H1 (cell line): ENCODE measurements at regions not wholly inside any gene's neighbourhood (a gene's known extent, or its start where the extent isn't known, plus 50 kb on each side); places are given as distances from the start of the nearest gene placed in this dataset.
A peak's percentile ranks its signal among the peaks of the same experiment; 100 is the strongest.

Source experiments
- CTCF ChIA-PET: fragments of 300-600 bp; sonication (Branson Sonifier 250); formaldehyde crosslinking; loops from one replicate; lab custom pipeline; 2021; ENCODE audit not compliant: partially characterized antibody; lab: Charles Lee
- POLR2A ChIA-PET: fragments of 300-600 bp; sonication (Branson Sonifier 250); formaldehyde crosslinking; loops from one replicate; lab custom pipeline; 2021; ENCODE audit warnings: inconsistent platforms; ENCODE audit not compliant: partially characterized antibody; lab: Charles Lee
- DNase-seq, 2 experiments: peaks; one replicate each; pipeline versions ENCODE4 v3.0.0 to v3.0.0-alpha.2; 2010 to 2022; ENCODE audit warnings: low spot score in 2 of 2, low read depth in 1 of 2, mixed read lengths in 1 of 2
- FAIRE-seq: peaks from 2 replicates; lab custom pipeline; 2011; peaks lifted over from hg19 to GRCh38; lab: Jason Lieb, UNC
- H2AFZ ChIP-seq: 2 replicates; pipeline ENCODE4 v1.8.1; 2012; ENCODE audit warnings: low read length, inconsistent platforms
- H2AK5ac ChIP-seq: 2 replicates; pipeline ENCODE4 v1.6.1; 2013; ENCODE audit warnings: low read depth, low read length
- H2BK120ac ChIP-seq: replicated peaks from 2 replicates; pipeline ENCODE3; 2013; ENCODE audit warnings: low read depth, low read length, inconsistent platforms
- H2BK12ac ChIP-seq: 2 replicates; pipeline ENCODE4 v1.6.1; 2013; ENCODE audit warnings: low read depth, low read length
- H2BK15ac ChIP-seq: 2 replicates; pipeline ENCODE4 v1.6.1; 2013; ENCODE audit warnings: low read length
- H2BK20ac ChIP-seq: 2 replicates; pipeline ENCODE4 v1.6.1; 2013; ENCODE audit warnings: low read length
- H2BK5ac ChIP-seq: 2 replicates; pipeline ENCODE4 v1.6.1; 2013; ENCODE audit warnings: low read depth, low read length
- H3K14ac ChIP-seq: 2 replicates; pipeline ENCODE4 v1.6.1; 2013; ENCODE audit warnings: inconsistent platforms; ENCODE audit not compliant: insufficient read length
- H3K18ac ChIP-seq: 2 replicates; pipeline ENCODE4 v1.6.1; 2013; ENCODE audit warnings: low read length; ENCODE audit errors: extremely low read depth
- H3K23ac ChIP-seq: 2 replicates; pipeline ENCODE4 v1.6.1; 2013; ENCODE audit warnings: inconsistent platforms; ENCODE audit not compliant: insufficient read length
- H3K23me2 ChIP-seq: 2 replicates; pipeline ENCODE4 v1.6.1; 2013; ENCODE audit warnings: low read depth, low read length
- H3K27ac ChIP-seq: 2 replicates; pipeline ENCODE4 v1.6.1; 2011; ENCODE audit warnings: low read depth, low read length, inconsistent platforms
- H3K27me3 ChIP-seq, 4 experiments: replicated peaks in 1 of 4; 1 replicate in 1 of 4; 2 replicates in 3 of 4; pipeline versions ENCODE4 v1.6.1 to v1.8.1; 2011 to 2013; ENCODE audit warnings: low read length in 3 of 4, mild to moderate bottlenecking in 3 of 4, inconsistent platforms in 2 of 4, mixed read lengths in 2 of 4, moderate library complexity in 1 of 4; ENCODE audit not compliant: control insufficient read depth in 3 of 4, insufficient read depth in 3 of 4; ENCODE audit errors: extremely low read depth in 1 of 4
- H3K36me3 ChIP-seq, 4 experiments: 2 replicates each; pipeline versions ENCODE4 v1.6.1 to v1.8.1; 2011 to 2013; ENCODE audit warnings: mild to moderate bottlenecking in 4 of 4, low read length in 3 of 4, moderate library complexity in 2 of 4, control low read depth in 1 of 4, inconsistent platforms in 1 of 4; ENCODE audit not compliant: insufficient read depth in 4 of 4, control insufficient read depth in 2 of 4
- H3K4ac ChIP-seq: replicated peaks from 2 replicates; pipeline ENCODE3; 2013; ENCODE audit warnings: low read length, low read depth, mixed read lengths, inconsistent platforms; ENCODE audit not compliant: insufficient read length
- H3K4me1 ChIP-seq, 4 experiments: replicated peaks in 1 of 4; 1 replicate in 1 of 4; 2 replicates in 3 of 4; pipeline versions ENCODE4 v1.6.1 to v1.8.1; 2011 to 2013; ENCODE audit warnings: low read length in 3 of 4, inconsistent platforms in 2 of 4, mixed read lengths in 1 of 4; ENCODE audit not compliant: insufficient read depth in 4 of 4, control insufficient read depth in 3 of 4
- H3K4me2 ChIP-seq, 2 experiments: 2 replicates each; pipeline versions ENCODE4 v1.6.1 to v1.8.1; 2011 to 2013; ENCODE audit warnings: low read depth in 2 of 2, low read length in 2 of 2, control low read depth in 1 of 2, inconsistent platforms in 1 of 2, mild to moderate bottlenecking in 1 of 2; ENCODE audit not compliant: insufficient read depth in 1 of 2
- H3K4me3 ChIP-seq, 4 experiments: fragments of 200-600, 300-600 bp in 1 of 4; sonication (generic), shearing (Covaris generic), sonication (Bioruptor Twin) in 1 of 4; 2 replicates each; pipeline versions ENCODE4 v1.5.1 to v1.8.1; 2011 to 2016; ENCODE audit warnings: low read length in 4 of 4, low read depth in 3 of 4, control low read depth in 2 of 4, inconsistent platforms in 2 of 4, mild to moderate bottlenecking in 2 of 4, mixed read lengths in 1 of 4, moderate library complexity in 1 of 4; ENCODE audit not compliant: insufficient read depth in 2 of 4; ENCODE audit errors: extremely low read depth in 1 of 4
- H3K56ac ChIP-seq: replicated peaks from 2 replicates; pipeline ENCODE3; 2013; ENCODE audit warnings: low read depth, mild to moderate bottlenecking, mixed read lengths, low read length, inconsistent platforms; ENCODE audit not compliant: insufficient read length
- H3K79me1 ChIP-seq: 2 replicates; pipeline ENCODE4 v1.6.1; 2013; ENCODE audit warnings: low read depth, low read length, control low read depth
- H3K79me2 ChIP-seq, 2 experiments: 2 replicates each; pipeline versions ENCODE4 v1.6.1 to v1.8.1; 2012 to 2013; ENCODE audit warnings: low read length in 2 of 2, mild to moderate bottlenecking in 2 of 2, inconsistent platforms in 1 of 2; ENCODE audit not compliant: insufficient read depth in 2 of 2, control insufficient read depth in 1 of 2
- H3K9ac ChIP-seq, 4 experiments: replicated peaks in 1 of 4; 1 replicate in 1 of 4; 2 replicates in 3 of 4; pipeline versions ENCODE4 v1.6.1 to v1.8.1; 2011 to 2013; ENCODE audit warnings: low read depth in 3 of 4, low read length in 3 of 4, control low read depth in 2 of 4, mild to moderate bottlenecking in 2 of 4, moderate library complexity in 2 of 4, inconsistent platforms in 1 of 4; ENCODE audit errors: extremely low read depth in 1 of 4
- H3K9me3 ChIP-seq, 2 experiments: 2 replicates each; pipeline versions ENCODE4 v1.6.1 to v1.8.1; 2012 to 2013; ENCODE audit warnings: mild to moderate bottlenecking in 2 of 2, moderate library complexity in 2 of 2, control low read depth in 1 of 2, inconsistent platforms in 1 of 2, low read depth in 1 of 2, low read length in 1 of 2, mixed read lengths in 1 of 2; ENCODE audit not compliant: insufficient read depth in 2 of 2
- H4K20me1 ChIP-seq, 2 experiments: replicated peaks in 1 of 2; 2 replicates each; pipeline versions ENCODE3 to v1.8.1; 2011 to 2013; ENCODE audit warnings: inconsistent platforms in 2 of 2, low read length in 2 of 2, mild to moderate bottlenecking in 1 of 2; ENCODE audit not compliant: insufficient read depth in 2 of 2, control insufficient read depth in 1 of 2
- H4K5ac ChIP-seq: 2 replicates; pipeline ENCODE4 v1.6.1; 2013; ENCODE audit warnings: low read length, low read depth, mixed read lengths, inconsistent platforms; ENCODE audit not compliant: insufficient read length
- H4K8ac ChIP-seq: 2 replicates; pipeline ENCODE4 v1.8.0; 2013; ENCODE audit warnings: mild to moderate bottlenecking, moderate library complexity, low read length, inconsistent platforms; ENCODE audit not compliant: insufficient read depth; ENCODE audit errors: extremely low read depth
- H4K91ac ChIP-seq: replicated peaks from 2 replicates; pipeline ENCODE3; 2013; ENCODE audit warnings: low read length, mixed read lengths, inconsistent platforms; ENCODE audit not compliant: insufficient read length
- CTCF ChIP-seq, 3 experiments: IDR thresholded peaks; 1 replicate in 2 of 3; 2 replicates in 1 of 3; pipeline versions ENCODE4 v1.5.1 to v1.6.1; 2011; ENCODE audit warnings: low read length in 3 of 3, mild to moderate bottlenecking in 3 of 3, inconsistent platforms in 2 of 3, low read depth in 1 of 3, moderate library complexity in 1 of 3; ENCODE audit not compliant: insufficient read depth in 1 of 3; ENCODE audit errors: control extremely low read depth in 1 of 3
- E2F6 ChIP-seq: IDR thresholded peaks from 2 replicates; pipeline ENCODE4 v1.6.1; 2012; ENCODE audit warnings: inconsistent platforms
- EZH2 ChIP-seq: fragments of 200-600 bp; sonication (generic); IDR thresholded peaks from 2 replicates; pipeline ENCODE4 v1.7.1; 2012; ENCODE audit warnings: low read depth, mild to moderate bottlenecking, moderate library complexity, low read length, inconsistent platforms; ENCODE audit not compliant: severe bottlenecking
- NRF1 ChIP-seq: IDR thresholded peaks from 2 replicates; pipeline ENCODE4 v1.6.1; 2011; ENCODE audit warnings: mild to moderate bottlenecking, low read depth, low read length, improper control_type of control experiment
- POLR2AphosphoS5 ChIP-seq: IDR thresholded peaks from 2 replicates; pipeline ENCODE4 v1.6.1; 2011; ENCODE audit warnings: low read depth, low read length
- RAD21 ChIP-seq, 2 experiments: IDR thresholded peaks in 1 of 2; conservative IDR thresholded peaks in 1 of 2; 2 replicates each; pipeline ENCODE4 v1.6.1; 2011; ENCODE audit warnings: low read depth in 2 of 2, low read length in 2 of 2, improper control_type of control experiment in 1 of 2, inconsistent platforms in 1 of 2, mild to moderate bottlenecking in 1 of 2, moderate library complexity in 1 of 2
- RNF2 ChIP-seq: fragments of 200-900, 300-1000 bp; sonication (generic); IDR thresholded peaks from 2 replicates; pipeline ENCODE4 v1.7.1; 2016; ENCODE audit warnings: borderline replicate concordance, low read depth, mild to moderate bottlenecking, antibody characterized with exemption, low read length; ENCODE audit not compliant: poor library complexity, severe bottlenecking; ENCODE audit errors: missing control alignments
- SP2 ChIP-seq: IDR thresholded peaks from 2 replicates; pipeline ENCODE4 v1.6.1; 2012; ENCODE audit warnings: mild to moderate bottlenecking, low read length, inconsistent platforms
- TAF7 ChIP-seq: optimal IDR thresholded peaks from 2 replicates; pipeline ENCODE3; 2011; ENCODE audit warnings: low read depth, mild to moderate bottlenecking, inconsistent platforms, low read length, moderate library complexity, borderline replicate concordance
- TEAD4 ChIP-seq: IDR thresholded peaks from 2 replicates; pipeline ENCODE4 v1.6.1; 2012; ENCODE audit warnings: low read depth, low read length, inconsistent platforms, mixed read lengths
- WGBS, 2 experiments: shearing (Covaris generic) in 1 of 2; methylation state at CpG; one replicate each; pipeline versions ENCODE4 v1.1.6 to v1.1.7; 2013 to 2015; ENCODE audit warnings: low lambda C conversion rate in 2 of 2, mixed read lengths in 2 of 2, inconsistent platforms in 1 of 2, low coverage in 1 of 2, missing lambda C conversion rate in 1 of 2; ENCODE audit not compliant: insufficient replicate concordance in 2 of 2, insufficient coverage in 1 of 2, insufficient read length in 1 of 2; ENCODE audit errors: extremely low coverage in 1 of 2, missing lambda C conversion rate in 1 of 2; 5-methylcytosine and 5-hydroxymethylcytosine counted together

- H3K27ac ChIP-seq = no peak overlapping the region
- H3K4me3 ChIP-seq = no peak overlapping the region
- POLR2A ChIA-PET = no interaction called here
- peak overlapping the region; percentile 61; the same call in 1 of the 2 replicates for H2BK15ac ChIP-seq
- no peak overlapping the region for H2BK12ac ChIP-seq
- no peaks in the 10 kb centered on the region for H3K9me3 ChIP-seq
- H3K36me3 ChIP-seq = no peaks in the 10 kb centered on the region
- no peak overlapping the region for H2AK5ac ChIP-seq
- FAIRE-seq = no peak
- no peak overlapping the region for H3K14ac ChIP-seq
- no peaks in the 10 kb centered on the region for H3K23me2 ChIP-seq
- no peaks in the 10 kb centered on the region for H3K27me3 ChIP-seq
- no peak overlapping the region for H3K23ac ChIP-seq
- no peak overlapping the region for H2BK20ac ChIP-seq
- H2AFZ ChIP-seq = peak overlapping the region; percentile 43; the same call in 1 of the 2 replicates
- CTCF ChIA-PET = interaction anchor here (0.6 kb wide), 1 partner anchor 8 kb away, joined by 3 read pairs; no protein-coding TSS in a partner anchor
- no peak for DNase-seq
- H3K9ac ChIP-seq = no peak overlapping the region
- H2BK120ac ChIP-seq = no peak overlapping the region
- no peaks in the 10 kb centered on the region for H3K79me1 ChIP-seq
- no peak overlapping the region for H3K4me2 ChIP-seq
- H2BK5ac ChIP-seq = 0 out of 2 replicates have a peak overlapping the region, but pooled peaks have one; percentile 35
- WGBS, 2 experiments = 69% methylated on average over 10 of the region's 10 CpGs; no CpG with 5 or more reads in 1 of the 2 experiments
- H4K91ac ChIP-seq = peak overlapping the region; percentile 62
- H3K18ac ChIP-seq = no peak overlapping the region
- no peaks in the 10 kb centered on the region for H3K79me2 ChIP-seq
- H3K4ac ChIP-seq = peak overlapping the region; percentile 21
- H4K20me1 ChIP-seq = no peaks in the 10 kb centered on the region
- peaks cover 0 to 5% (median 0%) of the 10 kb centered on the region in 4 experiments; a peak in 2 of 7 replicates for H3K4me1 ChIP-seq
- no peak overlapping the region for H4K5ac ChIP-seq
- no peak overlapping the region; the same call in 1 of the 2 replicates for H4K8ac ChIP-seq
- H3K56ac ChIP-seq = no peak overlapping the region
- TF ChIP-seq RAD21 (IDR thresholded peaks at IDR 0.05 in 1 of 2, conservative IDR thresholded peaks at IDR 0.05 in 1 of 2; ENCODE audit: low read depth in 2 of 2, low read length in 2 of 2) (no peak), SP2 (no peak), TAF7 (no peak), POLR2AphosphoS5 (no peak), E2F6 (no peak), RNF2 (no peak), EZH2 (no peak), CTCF (IDR thresholded peaks at IDR 0.05; ENCODE audit: control extremely low read depth in 1 of 3, insufficient read depth in 1 of 3, low read depth in 1 of 3, low read length in 3 of 3) (no peak), TEAD4 (no peak), NRF1 (no peak)
These were observed 724.6 kb downstream of the PTPRU start for GRCh38 chr1:29960876-29961275.
